Activated naive CD8-positive, alpha-beta T cell treated with anti-CD3 and anti-CD28 coated beads for 36 hours (primary cell): ENCODE measurements at regions not wholly inside any gene's neighbourhood (a gene's known extent, or its start where the extent isn't known, plus 50 kb on each side); places are given as distances from the start of the nearest gene placed in this dataset.

Experiments
- DNase-seq: peaks from one replicate; pipeline ENCODE4 v3.0.0; 2021
- H3K27ac Mint-ChIP-seq: one replicate; pipeline ENCODE4 v1.8.0; 2022; ENCODE audit warnings: mild to moderate bottlenecking, moderate library complexity, mixed read lengths
- H3K27me3 Mint-ChIP-seq: one replicate; pipeline ENCODE4 v1.8.0; 2022; ENCODE audit warnings: mild to moderate bottlenecking, mixed read lengths
- H3K36me3 Mint-ChIP-seq: one replicate; pipeline ENCODE4 v1.8.0; 2021; ENCODE audit warnings: mild to moderate bottlenecking, mixed read lengths
- H3K4me1 Mint-ChIP-seq: one replicate; pipeline ENCODE4 v1.8.0; 2021; ENCODE audit warnings: mixed read lengths
- H3K4me3 Mint-ChIP-seq: one replicate; pipeline ENCODE4 v1.8.0; 2022; ENCODE audit warnings: mild to moderate bottlenecking, moderate library complexity, mixed read lengths
- H3K9me3 Mint-ChIP-seq: one replicate; pipeline ENCODE4 v1.8.0; 2022; ENCODE audit warnings: mixed read lengths

GRCh38 chr6:168221000-168221399 lies 98.6 kb downstream of the DACT2 start:
- Mint-ChIP-seq H3K27me3 (peaks cover 4% of the 10 kb centered on the region), H3K27ac (no peak overlapping the region), H3K4me3 (no peak overlapping the region), H3K9me3 (no peaks in the 10 kb centered on the region), H3K4me1 (no peaks in the 10 kb centered on the region), H3K36me3 (no peaks in the 10 kb centered on the region)
- DNase-seq = no peak

- H3K36me3 Mint-ChIP-seq = no peaks in the 10 kb centered on the region
- no peaks in the 10 kb centered on the region for H3K4me1 Mint-ChIP-seq
- no peaks in the 10 kb centered on the region for H3K9me3 Mint-ChIP-seq
- no peak for DNase-seq
- no peak overlapping the region for H3K4me3 Mint-ChIP-seq
- peaks cover 4% of the 10 kb centered on the region for H3K27me3 Mint-ChIP-seq
- H3K27ac Mint-ChIP-seq = no peak overlapping the region
Observed at GRCh38 chr6:168219804-168220203, 99.8 kb downstream of the DACT2 start.

- Mint-ChIP-seq H3K9me3 (no peaks in the 10 kb centered on the region), H3K27me3 (peaks cover 4% of the 10 kb centered on the region), H3K4me3 (no peak overlapping the region), H3K36me3 (no peaks in the 10 kb centered on the region), H3K4me1 (no peaks in the 10 kb centered on the region), H3K27ac (no peak overlapping the region)
- DNase-seq = no peak
Observed at GRCh38 chr6:168218785-168219566, 100.6 kb downstream of the DACT2 start.

GRCh38 chr6:168217880-168218537 lies 101.6 kb downstream of the DACT2 start:
- Mint-ChIP-seq H3K9me3 (no peaks in the 10 kb centered on the region), H3K36me3 (no peaks in the 10 kb centered on the region), H3K27ac (no peak overlapping the region), H3K4me1 (no peaks in the 10 kb centered on the region), H3K27me3 (peaks cover 4% of the 10 kb centered on the region), H3K4me3 (no peak overlapping the region)
- DNase-seq = no peak

- peaks cover 4% of the 10 kb centered on the region for H3K27me3 Mint-ChIP-seq
- DNase-seq = no peak
- H3K4me1 Mint-ChIP-seq = no peaks in the 10 kb centered on the region
- no peak overlapping the region for H3K4me3 Mint-ChIP-seq
- no peaks in the 10 kb centered on the region for H3K9me3 Mint-ChIP-seq
- H3K27ac Mint-ChIP-seq = no peak overlapping the region
- no peaks in the 10 kb centered on the region for H3K36me3 Mint-ChIP-seq
Observed at GRCh38 chr6:168217216-168217879, 102.2 kb downstream of the DACT2 start.

GRCh38 chr6:168216751-168217191 lies 102.8 kb downstream of the DACT2 start:
- Mint-ChIP-seq H3K4me1 (no peaks in the 10 kb centered on the region), H3K27me3 (peaks cover 8% of the 10 kb centered on the region), H3K36me3 (no peaks in the 10 kb centered on the region), H3K27ac (no peak overlapping the region), H3K4me3 (no peak overlapping the region), H3K9me3 (no peaks in the 10 kb centered on the region)
- no peak for DNase-seq

- no peaks in the 10 kb centered on the region for H3K9me3 Mint-ChIP-seq
- no peak overlapping the region for H3K27ac Mint-ChIP-seq
- peaks cover 8% of the 10 kb centered on the region for H3K27me3 Mint-ChIP-seq
- no peak for DNase-seq
- H3K4me3 Mint-ChIP-seq = no peak overlapping the region
- no peaks in the 10 kb centered on the region for H3K36me3 Mint-ChIP-seq
- no peaks in the 10 kb centered on the region for H3K4me1 Mint-ChIP-seq
Observed at GRCh38 chr6:168216117-168216516, 103.5 kb downstream of the DACT2 start.

GRCh38 chr6:168215121-168215808 lies 104.3 kb downstream of the DACT2 start:
- Mint-ChIP-seq H3K27me3 (peaks cover 7% of the 10 kb centered on the region), H3K4me3 (no peak overlapping the region), H3K4me1 (no peaks in the 10 kb centered on the region), H3K27ac (no peak overlapping the region), H3K36me3 (no peaks in the 10 kb centered on the region), H3K9me3 (no peaks in the 10 kb centered on the region)
- no peak for DNase-seq

- no peak for DNase-seq
- H3K9me3 Mint-ChIP-seq = no peaks in the 10 kb centered on the region
- H3K27ac Mint-ChIP-seq = no peak overlapping the region
- H3K36me3 Mint-ChIP-seq = no peaks in the 10 kb centered on the region
- H3K27me3 Mint-ChIP-seq = peaks cover 5% of the 10 kb centered on the region
- H3K4me1 Mint-ChIP-seq = no peaks in the 10 kb centered on the region
- H3K4me3 Mint-ChIP-seq = no peak overlapping the region
Observed at GRCh38 chr6:168214586-168215104, 104.9 kb downstream of the DACT2 start.

GRCh38 chr6:168213121-168213524 lies 106.5 kb downstream of the DACT2 start:
- H3K9me3 Mint-ChIP-seq = no peaks in the 10 kb centered on the region
- H3K27ac Mint-ChIP-seq = no peak overlapping the region
- H3K4me3 Mint-ChIP-seq = no peak overlapping the region
- H3K4me1 Mint-ChIP-seq = no peaks in the 10 kb centered on the region
- H3K27me3 Mint-ChIP-seq = peaks cover 5% of the 10 kb centered on the region
- DNase-seq = no peak
- H3K36me3 Mint-ChIP-seq = no peaks in the 10 kb centered on the region

GRCh38 chr6:168212362-168212761 lies 107.2 kb downstream of the DACT2 start:
- H3K4me3 Mint-ChIP-seq = no peak overlapping the region
- H3K27me3 Mint-ChIP-seq = peaks cover 5% of the 10 kb centered on the region
- no peaks in the 10 kb centered on the region for H3K9me3 Mint-ChIP-seq
- no peak overlapping the region for H3K27ac Mint-ChIP-seq
- DNase-seq = no peak
- H3K36me3 Mint-ChIP-seq = no peaks in the 10 kb centered on the region
- no peaks in the 10 kb centered on the region for H3K4me1 Mint-ChIP-seq

- no peaks in the 10 kb centered on the region for H3K36me3 Mint-ChIP-seq
- no peaks in the 10 kb centered on the region for H3K4me1 Mint-ChIP-seq
- DNase-seq = no peak
- peaks cover 5% of the 10 kb centered on the region for H3K27me3 Mint-ChIP-seq
- no peak overlapping the region for H3K27ac Mint-ChIP-seq
- H3K4me3 Mint-ChIP-seq = no peak overlapping the region
- H3K9me3 Mint-ChIP-seq = no peaks in the 10 kb centered on the region
Observed at GRCh38 chr6:168211681-168212080, 107.9 kb downstream of the DACT2 start.

GRCh38 chr6:168210239-168211105 lies 109.1 kb downstream of the DACT2 start:
- Mint-ChIP-seq H3K4me3 (no peak overlapping the region), H3K27ac (no peak overlapping the region), H3K4me1 (no peaks in the 10 kb centered on the region), H3K9me3 (no peaks in the 10 kb centered on the region), H3K36me3 (no peaks in the 10 kb centered on the region), H3K27me3 (peaks cover 5% of the 10 kb centered on the region)
- no peak for DNase-seq

GRCh38 chr6:168209420-168209819 lies 110.2 kb downstream of the DACT2 start:
- Mint-ChIP-seq H3K4me1 (no peaks in the 10 kb centered on the region), H3K27me3 (peaks cover 5% of the 10 kb centered on the region), H3K27ac (no peak overlapping the region), H3K9me3 (no peaks in the 10 kb centered on the region), H3K4me3 (no peak overlapping the region), H3K36me3 (no peaks in the 10 kb centered on the region)
- no peak for DNase-seq
